Upper lobe of left lung (tissue), 4 donors: ENCODE measurements at regions not wholly inside any gene's neighbourhood (a gene's known extent, or its start where the extent isn't known, plus 50 kb on each side); places are given as distances from the start of the nearest gene placed in this dataset.

ENCODE experiments used
- CTCF ChIP-seq, 6 experiments: fragments of 450-650 bp in 4 of 6; fragments of 200-600 bp in 2 of 6; sonication (generic) in 2 of 6; IDR thresholded peaks; one replicate each; pipeline ENCODE4 v1.5.1; 2016 to 2019; ENCODE audit warnings: antibody characterized with exemption in 6 of 6
- EP300 ChIP-seq, 4 donors: sonication (generic); formaldehyde crosslinking; IDR thresholded peaks; one replicate each; pipeline ENCODE4 v1.5.1; 2017; ENCODE audit warnings: antibody characterized with exemption in 4 of 4, control low read depth in 2 of 4
- POLR2A ChIP-seq, 4 donors: fragments of 450-650 bp; IDR thresholded peaks; one replicate each; pipeline ENCODE4 v1.5.1; 2016 to 2017; ENCODE audit warnings: antibody characterized with exemption in 4 of 4, mild to moderate bottlenecking in 2 of 4
- POLR2AphosphoS5 ChIP-seq, 2 donors: sonication (generic); formaldehyde crosslinking; IDR thresholded peaks; one replicate each; pipeline ENCODE4 v1.5.1; 2017; ENCODE audit warnings: antibody characterized with exemption in 2 of 2

- TF ChIP-seq CTCF (IDR thresholded peaks at IDR 0.05): no peak
- no peak for TF ChIP-seq EP300 (IDR thresholded peaks at IDR 0.05)
- no peak for TF ChIP-seq POLR2AphosphoS5 (IDR thresholded peaks at IDR 0.05)
- no peak for TF ChIP-seq POLR2A (IDR thresholded peaks at IDR 0.05)
Observed at GRCh38 chr4:81666491-81666890, 194.8 kb upstream of the RASGEF1B start.
